Skeletal muscle tissue (tissue), 3 donors: ENCODE measurements at regions not wholly inside any gene's neighbourhood (a gene's known extent, or its start where the extent isn't known, plus 50 kb on each side); places are given as distances from the start of the nearest gene placed in this dataset.

Experiments used
- H3K27ac ChIP-seq: one replicate; pipeline ENCODE4 v1.7.0; 2013; ENCODE audit warnings: mild to moderate bottlenecking, low read depth, low read length, inconsistent platforms
- H3K27me3 ChIP-seq, 3 donors: one replicate each; pipeline ENCODE4 v1.7.0; 2013; ENCODE audit warnings: low read length in 3 of 3; ENCODE audit not compliant: control insufficient read depth in 3 of 3, insufficient read depth in 3 of 3
- H3K36me3 ChIP-seq, 3 donors: one replicate each; pipeline ENCODE4 v1.7.0; 2013; ENCODE audit warnings: low read length in 3 of 3; ENCODE audit not compliant: control insufficient read depth in 3 of 3, insufficient read depth in 3 of 3
- H3K4me1 ChIP-seq, 3 donors: one replicate each; pipeline ENCODE4 v1.7.0; 2013; ENCODE audit warnings: low read length in 3 of 3, mild to moderate bottlenecking in 3 of 3; ENCODE audit not compliant: control insufficient read depth in 3 of 3, insufficient read depth in 3 of 3
- H3K4me3 ChIP-seq, 3 donors: one replicate each; pipeline ENCODE4 v1.7.0; 2013; ENCODE audit warnings: low read length in 3 of 3
- H3K9ac ChIP-seq, 3 donors: one replicate each; pipeline ENCODE4 v1.7.0; 2013; ENCODE audit warnings: low read length in 3 of 3, mild to moderate bottlenecking in 3 of 3, moderate library complexity in 2 of 3, low read depth in 1 of 3
- H3K9me3 ChIP-seq, 3 donors: one replicate each; pipeline ENCODE4 v1.7.0; 2013; ENCODE audit warnings: low read length in 3 of 3; ENCODE audit not compliant: control insufficient read depth in 3 of 3
- donor health status: Osteomylitis.

DNA sequence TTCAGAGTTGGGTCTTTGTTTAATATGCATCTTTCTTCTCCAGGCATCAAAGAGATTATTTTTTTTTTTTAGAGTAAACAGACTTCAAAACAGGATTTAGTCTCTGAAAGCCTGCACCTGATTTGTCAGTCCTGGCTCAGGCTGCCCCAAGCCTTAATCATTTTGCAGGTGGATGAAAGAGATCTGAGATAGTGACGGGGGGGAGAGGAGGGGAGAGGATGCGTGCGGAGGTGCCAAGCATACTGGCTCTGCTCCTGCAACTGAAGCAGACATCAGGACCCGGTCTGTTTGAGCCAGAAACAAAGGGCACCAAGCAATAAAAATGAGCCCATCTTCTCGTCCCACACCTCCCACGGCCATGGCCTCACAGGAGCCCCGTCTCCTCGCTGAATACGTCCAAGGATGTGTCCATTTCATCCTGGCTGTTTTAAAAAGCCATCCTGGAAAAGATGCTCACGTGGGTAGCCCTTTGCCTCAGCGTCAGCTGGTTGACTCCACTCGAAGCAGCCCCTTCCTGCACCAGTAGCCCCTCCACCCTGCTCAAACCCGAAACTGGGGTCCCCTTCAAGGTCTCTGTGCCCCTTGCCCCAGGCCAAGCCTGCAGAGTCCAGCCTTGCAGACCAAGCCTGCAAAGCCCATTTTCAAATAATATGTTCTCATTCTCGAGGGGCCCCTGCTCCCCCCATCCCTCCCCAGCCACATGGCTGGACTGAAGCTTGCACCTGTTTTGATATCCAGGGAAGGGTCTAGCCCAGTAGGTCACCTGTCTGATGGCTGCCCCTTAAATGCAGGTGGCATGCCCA, 84.8 kb upstream of the TNRC6C start:
- H3K9me3 ChIP-seq, result peaks cover 0 to 6% (median 4%) of the 10 kb centered on the region in 3 donors
- no peak overlapping the region for H3K4me3 ChIP-seq
- H3K27me3 ChIP-seq, result peaks cover 4 to 24% (median 12%) of the 10 kb centered on the region in 3 donors
- no peak overlapping the region for H3K9ac ChIP-seq
- H3K36me3 ChIP-seq, result no peaks in the 10 kb centered on the region
- H3K27ac ChIP-seq, result no peak overlapping the region
- peaks cover 0 to 2% (median 0%) of the 10 kb centered on the region in 3 donors for H3K4me1 ChIP-seq

- Histone ChIP-seq H3K4me3 (no peak overlapping the region), H3K36me3 (no peaks in the 10 kb centered on the region), H3K27me3 (peaks cover 4 to 19% (median 12%) of the 10 kb centered on the region in 3 donors), H3K4me1 (peaks cover 0 to 2% (median 0%) of the 10 kb centered on the region in 3 donors), H3K9me3 (peaks cover 0 to 6% (median 4%) of the 10 kb centered on the region in 3 donors), H3K9ac (no peak overlapping the region), H3K27ac (no peak overlapping the region)
Measured at GRCh38 chr17:77874303-77875050, 84.0 kb upstream of the TNRC6C start.

DNA sequence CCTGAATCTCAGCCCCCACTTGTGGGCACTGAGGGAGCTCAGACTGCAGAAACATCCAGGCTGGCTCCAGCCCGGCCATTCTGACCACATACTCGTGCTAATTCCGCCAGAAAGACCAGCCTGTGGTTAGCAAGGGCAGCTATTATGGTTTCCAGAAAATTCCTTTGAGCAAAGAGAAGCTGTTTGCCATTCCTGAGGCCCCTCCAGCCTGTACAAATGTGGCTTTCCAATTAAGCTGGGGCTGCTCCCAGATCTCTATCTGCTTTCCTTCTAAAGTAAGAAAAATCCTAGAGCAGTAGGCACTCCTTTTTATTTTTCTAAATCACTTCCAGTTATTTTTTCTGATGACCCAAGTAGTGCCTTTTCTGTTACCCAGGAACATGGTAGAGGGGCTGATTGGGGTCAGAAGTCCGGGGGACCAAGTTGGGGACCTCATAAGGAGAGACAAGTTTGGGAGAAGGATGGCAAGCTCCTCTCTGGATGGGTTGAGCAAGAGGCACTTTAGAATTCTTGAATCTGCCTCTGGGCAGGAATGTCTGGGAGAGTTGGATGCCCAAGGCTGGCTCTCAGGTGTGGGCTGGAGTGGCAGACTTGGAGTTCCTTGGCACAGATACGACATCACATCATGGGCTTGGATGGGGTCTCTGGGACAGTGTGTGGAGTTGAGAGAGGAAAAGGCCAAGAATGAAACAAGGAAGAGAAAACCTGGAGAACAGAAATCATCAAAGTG, 83.3 kb upstream of the TNRC6C start:
- peaks cover 4 to 14% (median 10%) of the 10 kb centered on the region in 3 donors for H3K27me3 ChIP-seq
- H3K36me3 ChIP-seq, result no peaks in the 10 kb centered on the region
- no peak overlapping the region for H3K4me3 ChIP-seq
- no peak overlapping the region for H3K9ac ChIP-seq
- H3K27ac ChIP-seq, result no peak overlapping the region
- peaks cover 0 to 2% (median 0%) of the 10 kb centered on the region in 3 donors for H3K4me1 ChIP-seq
- peaks cover 0 to 6% (median 4%) of the 10 kb centered on the region in 3 donors for H3K9me3 ChIP-seq

DNA sequence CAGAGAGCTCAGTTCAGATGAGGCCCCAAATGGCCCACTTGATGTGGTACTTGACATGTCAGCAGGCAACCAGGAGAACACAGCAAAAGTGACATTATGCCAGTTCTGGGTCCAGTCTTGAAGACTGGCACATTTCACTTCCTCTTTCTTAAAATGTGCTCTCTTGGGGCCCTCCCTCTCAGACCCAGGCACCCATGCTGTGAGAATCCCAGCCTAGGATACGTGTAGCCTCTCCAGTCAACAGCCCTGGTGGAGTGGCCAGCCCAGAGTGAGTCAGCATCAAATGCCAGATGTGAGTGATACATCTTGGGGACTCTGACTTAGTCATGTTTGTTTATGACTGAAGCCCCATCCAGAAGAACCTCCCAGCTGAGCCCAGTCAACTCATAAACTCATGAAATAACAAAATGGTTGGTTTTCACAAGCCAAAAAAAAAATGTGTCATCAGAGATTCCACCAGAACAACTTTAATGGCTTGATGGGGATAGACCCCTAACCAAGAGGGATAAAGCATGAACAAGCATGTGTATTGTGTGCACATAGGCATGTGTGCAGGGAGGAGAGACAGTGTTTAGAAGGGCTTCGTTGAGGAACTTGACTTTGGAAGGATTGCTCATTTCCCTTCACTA, 82.5 kb upstream of the TNRC6C start:
- Histone ChIP-seq H3K9ac (no peak overlapping the region), H3K4me3 (no peak overlapping the region), H3K4me1 (peaks cover 7 to 9% (median 7%) of the 10 kb centered on the region in 3 donors), H3K36me3 (no peaks in the 10 kb centered on the region), H3K9me3 (peaks cover 0 to 6% (median 4%) of the 10 kb centered on the region in 3 donors), H3K27ac (no peak overlapping the region), H3K27me3 (peaks cover 4 to 14% (median 10%) of the 10 kb centered on the region in 3 donors)

- H3K9ac ChIP-seq, result no peak overlapping the region
- no peak overlapping the region for H3K4me3 ChIP-seq
- peaks cover 17 to 18% (median 17%) of the 10 kb centered on the region in 3 donors for H3K4me1 ChIP-seq
- H3K27ac ChIP-seq, result no peak overlapping the region
- H3K27me3 ChIP-seq, result peaks cover 7 to 14% (median 10%) of the 10 kb centered on the region in 3 donors
- H3K9me3 ChIP-seq, result peaks cover 0 to 6% (median 4%) of the 10 kb centered on the region in 3 donors
- H3K36me3 ChIP-seq, result no peaks in the 10 kb centered on the region
Measured at GRCh38 chr17:77877036-77877435, 81.5 kb upstream of the TNRC6C start.

DNA sequence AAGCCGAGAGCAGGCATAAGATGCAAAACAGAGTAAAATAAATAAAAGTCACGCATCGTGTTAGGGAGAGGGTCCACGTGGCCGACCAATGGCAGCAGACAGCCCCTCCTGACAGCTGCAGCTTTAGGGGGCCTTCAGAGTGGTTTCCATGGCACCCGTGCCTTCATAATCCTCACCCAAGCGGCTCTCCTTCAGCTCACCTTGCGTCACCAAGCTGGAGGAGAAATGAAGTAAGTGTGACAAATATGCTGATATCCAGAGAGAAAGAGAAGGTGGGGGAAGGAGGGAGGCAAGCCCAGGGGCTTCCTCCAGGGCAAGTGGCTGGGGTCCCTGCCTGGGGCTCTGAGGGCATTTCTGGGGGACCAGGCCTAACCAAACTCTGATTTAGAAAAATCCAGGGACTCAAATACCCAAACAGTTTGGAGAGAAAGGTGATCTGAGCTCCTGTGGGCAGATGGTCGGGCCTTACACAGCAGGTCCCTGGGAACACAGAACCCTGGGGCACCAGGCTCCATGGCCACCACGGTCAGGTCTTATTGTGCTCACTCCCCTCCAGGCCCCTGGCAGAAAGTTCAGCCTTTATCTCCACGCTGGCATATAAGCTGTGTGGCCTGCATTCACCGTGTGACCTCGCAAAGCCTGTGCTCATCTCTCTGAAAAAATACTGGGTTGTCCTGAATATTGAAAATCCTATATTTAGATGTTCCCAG, 80.7 kb upstream of the TNRC6C start:
- Histone ChIP-seq H3K4me1 (peaks cover 25 to 26% (median 25%) of the 10 kb centered on the region in 3 donors), H3K36me3 (no peaks in the 10 kb centered on the region), H3K9ac (no peak overlapping the region), H3K27me3 (peaks cover 8 to 10% (median 9%) of the 10 kb centered on the region in 3 donors), H3K9me3 (peaks cover 0 to 6% (median 4%) of the 10 kb centered on the region in 3 donors), H3K4me3 (no peak overlapping the region), H3K27ac (no peak overlapping the region)

- Histone ChIP-seq H3K4me3 (no peak overlapping the region), H3K27me3 (peaks cover 0 to 16% (median 4%) of the 10 kb centered on the region in 3 donors), H3K27ac (no peak overlapping the region), H3K4me1 (peaks cover 27 to 28% (median 27%) of the 10 kb centered on the region in 3 donors), H3K36me3 (no peaks in the 10 kb centered on the region), H3K9ac (no peak overlapping the region), H3K9me3 (peaks cover 0 to 6% (median 4%) of the 10 kb centered on the region in 3 donors)
Measured at GRCh38 chr17:77879226-77879895, 79.1 kb upstream of the TNRC6C start.

GRCh38 chr17:77879896-77880280, 78.6 kb upstream of the TNRC6C start:
- Histone ChIP-seq H3K4me3 (no peak overlapping the region), H3K36me3 (no peaks in the 10 kb centered on the region), H3K9me3 (peaks cover 0 to 6% (median 4%) of the 10 kb centered on the region in 3 donors), H3K27ac (no peak overlapping the region), H3K27me3 (peaks cover 0 to 16% (median 4%) of the 10 kb centered on the region in 3 donors), H3K4me1 (peaks cover 27 to 28% (median 27%) of the 10 kb centered on the region in 3 donors), H3K9ac (peak overlapping the region in 1 of 3 donors; percentile 54)
